Endothelial cell of umbilical vein (primary cell): ENCODE measurements at regions not wholly inside any gene's neighbourhood (a gene's known extent, or its start where the extent isn't known, plus 50 kb on each side); places are given as distances from the start of the nearest gene placed in this dataset.

ENCODE experiments used
- CTCF ChIP-seq, 2 donors: IDR thresholded peaks; 1 replicate in 1 of 2; 2 replicates in 1 of 2; pipeline ENCODE4 v1.5.1; 2011; ENCODE audit warnings: low read length in 2 of 2, mild to moderate bottlenecking in 2 of 2, moderate library complexity in 2 of 2, control low read depth in 1 of 2, inconsistent platforms in 1 of 2, low read depth in 1 of 2; ENCODE audit not compliant: insufficient read depth in 1 of 2; ENCODE audit errors: extremely low read depth in 1 of 2
- EZH2 ChIP-seq: IDR thresholded peaks from 2 replicates; pipeline ENCODE4 v1.6.1; 2012; ENCODE audit warnings: borderline replicate concordance, low read depth, mild to moderate bottlenecking, moderate library complexity, low read length, inconsistent platforms; ENCODE audit not compliant: severe bottlenecking
- GATA2 ChIP-seq: IDR thresholded peaks from 2 replicates; pipeline ENCODE4 v1.7.0; 2011; ENCODE audit warnings: low read depth, mild to moderate bottlenecking, moderate library complexity, mixed read lengths, low read length; ENCODE audit not compliant: insufficient read length, insufficient read depth
- JUN ChIP-seq: IDR thresholded peaks from 2 replicates; pipeline ENCODE4 v1.6.1; 2011; ENCODE audit warnings: borderline replicate concordance, low read depth; ENCODE audit not compliant: insufficient read length, insufficient read depth
- MAX ChIP-seq: IDR thresholded peaks from 2 replicates; pipeline ENCODE4 v1.6.1; 2011; ENCODE audit not compliant: insufficient read depth, insufficient read length
- MYC ChIP-seq: IDR thresholded peaks from one replicate; pipeline ENCODE4 v1.6.1; 2011; ENCODE audit warnings: mild to moderate bottlenecking, low read depth, low read length
- POLR2A ChIP-seq: IDR thresholded peaks from 2 replicates; pipeline ENCODE4 v1.6.1; 2012; ENCODE audit warnings: low read depth, mild to moderate bottlenecking, control low read depth, low read length
- POLR2AphosphoS5 ChIP-seq: IDR thresholded peaks from 2 replicates; pipeline ENCODE4 v1.6.1; 2012; ENCODE audit warnings: low read depth, mild to moderate bottlenecking, control low read depth, low read length, moderate library complexity; ENCODE audit not compliant: insufficient read depth

GRCh38 chr18:22521026-22521707, 103.5 kb upstream of the CTAGE1 start:
- TF ChIP-seq GATA2 (no peak), CTCF (IDR thresholded peaks at IDR 0.05; ENCODE audit: extremely low read depth in 1 of 2, insufficient read depth in 1 of 2, low read depth in 1 of 2, low read length in 2 of 2) (no peak), POLR2AphosphoS5 (no peak), MYC (no peak), POLR2A (no peak), JUN (no peak), MAX (no peak), EZH2 (no peak)
